ENCODE measurements at regions not wholly inside any gene's neighbourhood (a gene's known extent, or its start where the extent isn't known, plus 50 kb on each side); places are given as distances from the start of the nearest gene placed in this dataset.

DNA sequence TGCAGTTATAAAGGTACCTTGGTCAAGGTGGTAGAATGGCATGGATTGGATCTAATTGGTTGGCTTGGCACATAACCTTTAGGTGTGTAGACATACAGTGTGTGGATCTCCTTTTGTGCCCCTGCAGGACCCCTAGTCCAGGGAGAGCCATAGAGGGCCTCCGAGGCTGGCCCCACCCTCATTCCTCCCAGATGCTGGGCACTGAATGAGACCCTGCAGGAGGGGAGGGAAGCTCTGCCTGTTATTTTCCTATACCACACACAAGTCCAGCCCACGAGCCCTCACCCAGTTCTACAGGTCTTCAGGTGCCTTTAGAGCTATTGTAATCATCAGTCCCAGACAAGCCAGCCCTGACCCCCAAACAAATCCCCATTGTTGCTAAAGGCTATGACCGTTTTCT lies 58.9 kb downstream of the KCNF1 start:
- no peak for ATAC-seq
- Histone ChIP-seq H3K27ac (no peak overlapping the region), H3K4me1 (no peaks in the 10 kb centered on the region), H3K36me3 (no peaks in the 10 kb centered on the region), H3K9me3 (no peaks in the 10 kb centered on the region), H3K4me3 (no peak overlapping the region), H3K27me3 (peaks cover 5% of the 10 kb centered on the region)
- TF ChIP-seq, protein P1, sequence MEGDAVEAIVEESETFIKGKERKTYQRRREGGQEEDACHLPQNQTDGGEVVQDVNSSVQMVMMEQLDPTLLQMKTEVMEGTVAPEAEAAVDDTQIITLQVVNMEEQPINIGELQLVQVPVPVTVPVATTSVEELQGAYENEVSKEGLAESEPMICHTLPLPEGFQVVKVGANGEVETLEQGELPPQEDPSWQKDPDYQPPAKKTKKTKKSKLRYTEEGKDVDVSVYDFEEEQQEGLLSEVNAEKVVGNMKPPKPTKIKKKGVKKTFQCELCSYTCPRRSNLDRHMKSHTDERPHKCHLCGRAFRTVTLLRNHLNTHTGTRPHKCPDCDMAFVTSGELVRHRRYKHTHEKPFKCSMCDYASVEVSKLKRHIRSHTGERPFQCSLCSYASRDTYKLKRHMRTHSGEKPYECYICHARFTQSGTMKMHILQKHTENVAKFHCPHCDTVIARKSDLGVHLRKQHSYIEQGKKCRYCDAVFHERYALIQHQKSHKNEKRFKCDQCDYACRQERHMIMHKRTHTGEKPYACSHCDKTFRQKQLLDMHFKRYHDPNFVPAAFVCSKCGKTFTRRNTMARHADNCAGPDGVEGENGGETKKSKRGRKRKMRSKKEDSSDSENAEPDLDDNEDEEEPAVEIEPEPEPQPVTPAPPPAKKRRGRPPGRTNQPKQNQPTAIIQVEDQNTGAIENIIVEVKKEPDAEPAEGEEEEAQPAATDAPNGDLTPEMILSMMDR (IDR thresholded peaks at IDR 0.05) = no peak
- intact Hi-C loops (cut with DNase I) = no loop called here
- no peak for DNase-seq

DNA sequence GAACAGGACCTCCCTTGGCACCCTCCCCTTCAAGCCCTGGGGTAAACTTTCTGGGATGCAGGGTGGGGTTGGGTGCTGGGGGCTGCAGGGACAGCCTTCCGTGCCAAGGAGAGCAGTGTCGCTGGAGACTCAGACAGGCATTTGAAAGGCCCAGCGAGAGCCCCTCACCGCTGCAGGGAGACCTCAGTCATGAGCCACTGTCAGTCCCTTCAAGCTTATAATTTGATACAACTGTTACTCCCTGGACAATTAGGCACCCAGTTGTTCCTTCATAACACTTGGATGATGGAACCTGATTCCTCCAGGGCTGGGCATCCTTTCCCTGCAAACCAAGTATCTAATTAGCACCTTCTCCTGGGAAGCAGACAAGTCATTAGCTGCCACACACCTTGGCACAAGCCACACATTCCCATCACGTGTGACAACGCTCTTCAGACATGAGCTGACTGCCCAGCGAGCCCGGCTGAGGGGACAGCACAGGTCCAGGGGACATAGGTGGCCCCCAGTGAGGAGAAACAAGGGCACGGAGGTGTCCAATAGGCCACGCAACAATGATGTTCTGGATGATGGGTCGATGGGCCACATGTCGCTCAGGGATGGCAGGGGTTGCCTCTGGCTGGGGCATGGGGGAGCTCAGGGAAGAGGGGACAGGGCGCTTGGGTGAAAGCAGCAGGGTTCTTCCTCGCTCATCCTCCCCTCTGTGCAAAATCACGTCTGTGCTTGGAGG lies 59.6 kb downstream of the KCNF1 start:
- Histone ChIP-seq H3K36me3 (no peaks in the 10 kb centered on the region), H3K27me3 (peaks cover 4% of the 10 kb centered on the region), H3K4me1 (no peaks in the 10 kb centered on the region), H3K4me3 (no peak overlapping the region), H3K9me3 (no peaks in the 10 kb centered on the region), H3K27ac (no peak overlapping the region)
- TF ChIP-seq, protein P1 (IDR thresholded peaks at IDR 0.05) = no peak
- DNase-seq (no peak), ATAC-seq (no peak)
- intact Hi-C loops (cut with DNase I) = no loop called here

DNA sequence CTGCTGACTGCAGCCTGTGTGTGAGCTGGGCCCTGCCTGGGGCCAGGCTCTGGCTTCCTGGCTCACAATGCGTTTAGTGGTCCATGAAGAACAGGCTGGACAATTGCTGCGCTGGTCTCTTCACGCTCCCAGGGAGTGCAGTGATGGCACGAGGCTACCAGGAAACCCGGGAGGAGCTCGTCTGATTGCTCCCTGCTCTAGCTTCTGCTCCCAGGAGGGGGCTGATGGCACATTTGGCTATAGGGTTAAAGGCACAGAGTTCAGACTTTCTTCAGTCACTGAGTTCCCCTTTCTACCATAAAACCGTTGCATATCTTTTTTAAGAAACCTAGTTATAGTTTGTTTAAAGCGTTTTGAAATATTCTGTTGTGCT lies 60.1 kb downstream of the KCNF1 start:
- Histone ChIP-seq H3K27me3 (peaks cover 4% of the 10 kb centered on the region), H3K9me3 (no peaks in the 10 kb centered on the region), H3K4me1 (no peaks in the 10 kb centered on the region), H3K36me3 (no peaks in the 10 kb centered on the region), H3K4me3 (no peak overlapping the region), H3K27ac (no peak overlapping the region)
- no peak for ATAC-seq
- TF ChIP-seq, protein P1 (IDR thresholded peaks at IDR 0.05) = no peak
- intact Hi-C loops (cut with DNase I) = no loop called here
- no peak for DNase-seq

DNA sequence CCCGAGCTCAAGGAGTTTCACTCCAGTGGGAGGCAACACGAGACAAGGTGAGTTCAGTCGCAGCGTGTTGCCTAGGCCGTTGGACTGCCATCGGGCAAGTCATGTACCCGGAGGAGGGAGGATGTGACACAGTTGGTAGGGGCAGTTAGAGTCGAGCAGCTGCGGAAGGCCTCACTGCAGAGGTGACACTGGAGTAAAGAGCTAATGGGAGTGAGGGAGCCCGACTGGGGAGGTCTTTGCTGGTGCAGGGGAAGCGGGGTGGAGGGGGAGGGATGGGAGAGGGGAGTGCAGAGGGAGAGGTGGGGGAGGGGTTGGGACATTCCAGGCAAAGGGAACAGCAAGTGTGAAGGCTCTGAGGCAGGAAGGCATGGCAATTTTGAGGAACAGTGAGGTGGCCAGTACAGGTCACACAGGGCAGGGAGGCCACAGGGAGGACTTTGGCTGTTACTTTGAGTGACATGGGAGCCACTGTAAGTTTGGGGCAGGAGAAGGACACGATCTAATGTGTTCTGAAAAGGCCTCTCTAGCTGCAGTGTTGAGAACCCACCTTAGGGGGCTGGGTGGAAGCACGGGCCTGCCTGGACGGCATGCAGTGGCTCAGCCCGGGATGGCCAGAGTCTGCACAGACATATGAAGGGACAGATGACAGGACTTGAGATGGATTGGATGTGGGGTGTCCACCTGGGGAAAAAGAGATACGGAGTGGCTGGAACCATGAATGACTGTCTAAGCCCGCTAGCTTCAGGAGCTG lies 61.1 kb downstream of the KCNF1 start:
- H3K36me3 ChIP-seq = no peaks in the 10 kb centered on the region
- H3K4me3 ChIP-seq = no peak overlapping the region
- DNase-seq = no peak
- intact Hi-C loops (cut with DNase I) = no loop called here
- H3K4me1 ChIP-seq = no peaks in the 10 kb centered on the region
- peaks cover 4% of the 10 kb centered on the region for H3K27me3 ChIP-seq
- no peaks in the 10 kb centered on the region for H3K9me3 ChIP-seq
- TF ChIP-seq, protein P1 (IDR thresholded peaks at IDR 0.05) = no peak
- H3K27ac ChIP-seq = no peak overlapping the region
- ATAC-seq = no peak

DNA sequence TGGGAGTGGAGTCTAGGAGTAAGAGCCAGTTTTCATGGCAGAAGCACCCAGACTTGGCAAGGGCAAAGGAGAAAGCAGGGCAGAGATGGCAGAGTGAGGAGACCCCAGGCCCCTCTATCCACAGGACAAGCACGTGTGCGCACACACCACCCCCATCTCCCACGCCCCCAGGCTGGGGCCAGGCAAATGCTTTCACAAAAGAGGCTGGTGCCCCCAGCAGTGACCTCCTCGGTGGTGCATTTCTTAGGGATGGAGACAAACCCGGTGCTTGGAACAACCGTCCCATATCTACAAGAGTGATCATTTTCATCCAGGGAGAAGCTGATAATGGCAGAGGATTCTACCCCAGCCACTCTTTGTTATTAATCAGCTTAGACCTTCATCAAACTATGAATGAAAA lies 62.0 kb downstream of the KCNF1 start:
- intact Hi-C loops (cut with DNase I) = no loop called here
- H3K9me3 ChIP-seq = no peaks in the 10 kb centered on the region

More for the DNA sequence above, 62.0 kb downstream of the KCNF1 start:
- Histone ChIP-seq H3K4me1 (no peaks in the 10 kb centered on the region), H3K4me3 (no peak overlapping the region), H3K27ac (no peak overlapping the region), H3K27me3 (peaks cover 4% of the 10 kb centered on the region), H3K36me3 (no peaks in the 10 kb centered on the region)
- TF ChIP-seq, protein P1 (IDR thresholded peaks at IDR 0.05) = no peak
- ATAC-seq = no peak
- DNase-seq = no peak

All from upper lobe of right lung (tissue), 1 donor.